Nephron (organoid): ENCODE measurements at regions not wholly inside any gene's neighbourhood (a gene's known extent, or its start where the extent isn't known, plus 50 kb on each side); places are given as distances from the start of the nearest gene placed in this dataset.

ENCODE experiments used
- H3K27ac Mint-ChIP-seq, 3 experiments: 2 replicates each; pipeline ENCODE4 v1.8.0; 2020; ENCODE audit warnings: mixed read lengths in 3 of 3, mild to moderate bottlenecking in 2 of 3, moderate library complexity in 1 of 3
- H3K27me3 Mint-ChIP-seq: 2 replicates; pipeline ENCODE4 v1.8.0; 2021; ENCODE audit warnings: low read depth, mild to moderate bottlenecking, moderate library complexity, mixed read lengths
- H3K36me3 Mint-ChIP-seq: 2 replicates; pipeline ENCODE4 v1.8.0; 2020; ENCODE audit warnings: low read depth, mixed read lengths
- H3K4me1 Mint-ChIP-seq: 2 replicates; pipeline ENCODE4 v1.8.0; 2020; ENCODE audit warnings: mixed read lengths
- H3K4me3 Mint-ChIP-seq, 3 experiments: 2 replicates each; pipeline ENCODE4 v1.8.0; 2020; ENCODE audit warnings: mild to moderate bottlenecking in 3 of 3, mixed read lengths in 3 of 3, moderate library complexity in 2 of 3
- H3K9me3 Mint-ChIP-seq: 2 replicates; pipeline ENCODE4 v1.8.0; 2020; ENCODE audit warnings: mixed read lengths
- CTCF ChIP-seq, 3 experiments: fragments of 200-600 bp; sonication (generic); IDR thresholded peaks; one replicate each; pipeline ENCODE4 v1.5.0; 2021; ENCODE audit warnings: antibody characterized with exemption in 3 of 3; ENCODE audit not compliant: unreplicated experiment in 3 of 3

DNA sequence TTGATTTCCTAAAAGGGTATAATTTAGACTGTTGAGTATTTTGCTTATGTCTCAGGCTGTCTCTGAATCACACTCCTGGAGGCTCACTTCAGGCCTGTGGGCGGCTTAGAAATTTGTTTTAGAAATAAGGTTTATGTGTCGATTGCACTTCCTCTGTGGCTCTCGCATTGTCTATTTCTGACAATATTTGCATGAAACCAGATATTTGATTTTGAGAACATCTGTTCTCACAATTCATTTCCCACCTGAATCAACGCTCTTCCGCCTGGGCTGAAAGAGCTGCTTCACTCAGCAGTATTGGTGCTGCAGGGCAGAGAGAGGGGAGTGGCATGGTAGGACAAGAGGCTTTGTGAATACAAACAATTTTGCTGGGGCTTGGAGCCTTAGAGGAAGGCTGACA, 262.0 kb downstream of the ADRA2A start:
- TF ChIP-seq CTCF (IDR thresholded peaks at IDR 0.05; ENCODE audit: unreplicated experiment in 3 of 3) = no peak
- peaks cover 23% of the 10 kb centered on the region for H3K9me3 Mint-ChIP-seq
- peaks cover 7% of the 10 kb centered on the region for H3K27me3 Mint-ChIP-seq
- H3K27ac Mint-ChIP-seq = no peak overlapping the region
- peaks cover 4% of the 10 kb centered on the region for H3K36me3 Mint-ChIP-seq
- H3K4me3 Mint-ChIP-seq = no peak overlapping the region
- H3K4me1 Mint-ChIP-seq = no peaks in the 10 kb centered on the region

DNA sequence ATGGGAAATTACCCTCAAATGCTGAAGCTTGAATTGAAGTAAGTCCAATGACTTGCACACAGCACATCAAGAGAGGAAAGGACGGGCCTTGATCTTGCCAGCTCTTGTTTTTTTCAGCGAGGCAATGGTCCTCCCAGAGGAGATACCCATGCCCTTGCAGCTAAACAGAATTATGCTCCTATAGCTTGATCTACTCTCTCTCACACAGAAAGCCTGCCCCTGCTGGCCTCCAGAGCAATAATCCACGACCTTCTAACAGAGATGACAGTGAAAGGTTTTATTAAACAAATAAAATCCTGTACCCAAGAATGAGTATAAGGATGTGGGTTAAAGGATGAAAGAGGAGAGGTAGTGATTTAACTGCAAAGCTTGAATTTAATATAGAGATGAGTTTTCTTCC, 268.0 kb downstream of the ADRA2A start:
- no peak overlapping the region for H3K4me3 Mint-ChIP-seq
- no peaks in the 10 kb centered on the region for H3K27me3 Mint-ChIP-seq
- H3K4me1 Mint-ChIP-seq = no peaks in the 10 kb centered on the region
- no peak overlapping the region for H3K27ac Mint-ChIP-seq
- H3K36me3 Mint-ChIP-seq = peaks cover 4% of the 10 kb centered on the region
- peaks cover 16% of the 10 kb centered on the region for H3K9me3 Mint-ChIP-seq
- TF ChIP-seq CTCF (IDR thresholded peaks at IDR 0.05; ENCODE audit: unreplicated experiment in 3 of 3) = no peak

- H3K9me3 Mint-ChIP-seq = no peaks in the 10 kb centered on the region
- no peak for TF ChIP-seq CTCF (IDR thresholded peaks at IDR 0.05; ENCODE audit: unreplicated experiment in 3 of 3)
Observed at GRCh38 chr10:111347386-111348013, 270.7 kb downstream of the ADRA2A start.

GRCh38 chr10:111348076-111348475, 271.2 kb downstream of the ADRA2A start:
- Mint-ChIP-seq H3K9me3 (no peaks in the 10 kb centered on the region), H3K27me3 (no peaks in the 10 kb centered on the region), H3K4me3 (no peak overlapping the region), H3K36me3 (no peaks in the 10 kb centered on the region), H3K27ac (no peak overlapping the region), H3K4me1 (no peaks in the 10 kb centered on the region)
- no peak for TF ChIP-seq CTCF (IDR thresholded peaks at IDR 0.05; ENCODE audit: unreplicated experiment in 3 of 3)

More at GRCh38 chr10:111347386-111348013, 270.7 kb downstream of the ADRA2A start:
- H3K27me3 Mint-ChIP-seq = no peaks in the 10 kb centered on the region
- H3K27ac Mint-ChIP-seq = no peak overlapping the region
- no peak overlapping the region for H3K4me3 Mint-ChIP-seq
- no peaks in the 10 kb centered on the region for H3K36me3 Mint-ChIP-seq
- no peaks in the 10 kb centered on the region for H3K4me1 Mint-ChIP-seq

DNA sequence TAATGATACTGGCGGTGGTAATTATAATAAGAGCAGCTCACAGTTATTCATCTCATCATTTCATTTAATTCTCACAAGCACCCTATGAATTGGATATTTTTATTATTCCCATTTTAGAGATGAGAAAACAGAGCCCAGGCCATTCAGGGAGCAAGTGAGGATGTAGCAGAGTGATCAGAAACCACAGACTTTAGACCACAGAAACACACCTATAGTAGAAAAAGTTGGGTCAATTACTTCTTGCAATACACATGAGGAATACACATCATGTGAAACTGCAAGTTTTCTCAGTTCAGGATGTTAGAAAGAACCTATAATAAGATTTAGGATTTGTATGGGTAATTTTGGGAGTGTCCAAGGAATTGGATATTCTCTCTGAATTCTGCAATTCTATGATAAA, 278.0 kb downstream of the ADRA2A start:
- Mint-ChIP-seq H3K27me3 (peaks cover 2% of the 10 kb centered on the region), H3K36me3 (no peaks in the 10 kb centered on the region), H3K9me3 (no peaks in the 10 kb centered on the region), H3K4me1 (no peaks in the 10 kb centered on the region), H3K4me3 (no peak overlapping the region), H3K27ac (no peak overlapping the region)
- TF ChIP-seq CTCF (IDR thresholded peaks at IDR 0.05; ENCODE audit: unreplicated experiment in 3 of 3) = no peak

DNA sequence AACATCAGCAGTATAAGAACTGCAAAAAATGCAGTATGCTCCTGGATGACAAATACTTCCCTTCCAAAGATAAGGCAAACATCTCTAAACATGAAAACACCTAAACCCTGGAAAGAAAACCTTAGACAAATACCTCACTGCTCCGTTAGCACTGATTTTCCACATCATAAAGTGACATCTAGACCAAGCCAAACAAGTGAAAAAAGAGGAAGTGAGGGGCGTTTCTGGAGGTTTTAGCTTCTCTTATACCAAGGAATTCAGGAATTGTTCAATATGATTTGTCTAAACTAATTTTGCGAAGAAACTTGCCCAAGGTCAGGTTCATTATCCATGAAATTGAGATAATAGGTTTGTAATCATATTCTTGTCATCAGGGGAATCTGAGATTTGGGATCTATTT, 279.7 kb downstream of the ADRA2A start:
- no peak for TF ChIP-seq CTCF (IDR thresholded peaks at IDR 0.05; ENCODE audit: unreplicated experiment in 3 of 3)
- no peak overlapping the region for H3K27ac Mint-ChIP-seq
- H3K9me3 Mint-ChIP-seq = no peaks in the 10 kb centered on the region
- H3K4me3 Mint-ChIP-seq = no peak overlapping the region
- peaks cover 5% of the 10 kb centered on the region for H3K4me1 Mint-ChIP-seq
- H3K27me3 Mint-ChIP-seq = peaks cover 3% of the 10 kb centered on the region
- H3K36me3 Mint-ChIP-seq = no peaks in the 10 kb centered on the region
